ENCODE measurements at regions not wholly inside any gene's neighbourhood (a gene's known extent, or its start where the extent isn't known, plus 50 kb on each side); places are given as distances from the start of the nearest gene placed in this dataset.
A peak's percentile ranks its signal among the peaks of the same experiment; 100 is the strongest.

- peaks cover 18% of the 10 kb centered on the region for H3K27me3 Mint-ChIP-seq (ENCODE audit: low read depth)
- ATAC-seq (replicated peaks in 1 of 2) = no peak
- no peak overlapping the region for H3K27ac Mint-ChIP-seq
Observed at GRCh38 chr1:208298593-208299269, 54.5 kb upstream of the PLXNA2 start.

GRCh38 chr1:208300084-208300770 is 56.0 kb upstream of the PLXNA2 start:
- no peak overlapping the region for H3K4me3 Mint-ChIP-seq
- peaks cover 13% of the 10 kb centered on the region for H3K27me3 Mint-ChIP-seq (ENCODE audit: low read depth)
- no peak overlapping the region for H3K27ac Mint-ChIP-seq
- no peaks in the 10 kb centered on the region for H3K36me3 Mint-ChIP-seq (ENCODE audit: insufficient read depth in 2 of 2)
- no peak for ATAC-seq (replicated peaks in 1 of 2)
- no peak for DNase-seq
- no peaks in the 10 kb centered on the region for H3K9me3 Mint-ChIP-seq
- no peaks in the 10 kb centered on the region for H3K4me1 Mint-ChIP-seq (ENCODE audit: low read depth)

More at GRCh38 chr1:208298593-208299269, 54.5 kb upstream of the PLXNA2 start:
- Mint-ChIP-seq H3K9me3 (no peaks in the 10 kb centered on the region), H3K4me3 (no peak overlapping the region), H3K4me1 (ENCODE audit: low read depth) (no peaks in the 10 kb centered on the region), H3K36me3 (ENCODE audit: insufficient read depth in 2 of 2) (no peaks in the 10 kb centered on the region)
- no peak for DNase-seq

DNA sequence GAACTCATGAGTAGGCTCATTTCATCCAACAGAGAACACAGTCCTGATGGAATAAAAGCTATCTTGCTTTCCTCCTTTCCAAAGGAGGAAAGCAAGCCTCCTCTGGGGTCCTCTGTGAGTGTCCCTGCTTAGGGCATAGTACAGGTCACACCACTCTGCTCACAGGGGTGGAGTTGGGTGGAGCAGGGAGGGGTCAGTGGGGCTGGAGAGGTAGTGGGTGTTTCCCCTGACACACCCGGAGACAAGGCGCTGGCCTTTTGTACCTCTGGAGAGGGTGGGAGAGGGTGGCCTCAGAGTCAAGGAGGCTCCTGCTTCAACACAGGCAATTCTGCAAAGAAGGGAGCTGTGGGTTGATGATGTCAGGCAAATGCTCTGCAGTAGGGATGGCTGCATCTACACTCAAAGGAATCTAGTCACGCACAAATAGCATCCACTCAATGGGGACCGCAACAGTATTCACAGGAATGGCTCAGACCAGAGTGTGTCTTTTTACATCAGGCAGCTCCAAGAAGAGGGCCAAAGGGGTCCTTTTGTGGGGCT is 58.6 kb upstream of the PLXNA2 start:
- Mint-ChIP-seq H3K27me3 (ENCODE audit: low read depth) (no peaks in the 10 kb centered on the region), H3K27ac (no peak overlapping the region), H3K4me1 (ENCODE audit: low read depth) (no peaks in the 10 kb centered on the region), H3K9me3 (no peaks in the 10 kb centered on the region), H3K4me3 (no peak overlapping the region), H3K36me3 (ENCODE audit: insufficient read depth in 2 of 2) (no peaks in the 10 kb centered on the region)
- DNase-seq (no peak), ATAC-seq (replicated peaks in 1 of 2) (no peak)

- ATAC-seq (replicated peaks in 1 of 2) = no peak
- H3K27ac Mint-ChIP-seq = no peak overlapping the region
- no peak overlapping the region for H3K4me3 Mint-ChIP-seq
- no peaks in the 10 kb centered on the region for H3K4me1 Mint-ChIP-seq (ENCODE audit: low read depth)
- H3K9me3 Mint-ChIP-seq = no peaks in the 10 kb centered on the region
- no peaks in the 10 kb centered on the region for H3K27me3 Mint-ChIP-seq (ENCODE audit: low read depth)
- no peak for DNase-seq
- no peaks in the 10 kb centered on the region for H3K36me3 Mint-ChIP-seq (ENCODE audit: insufficient read depth in 2 of 2)
Observed at GRCh38 chr1:208303743-208304712, 59.8 kb upstream of the PLXNA2 start.

- Mint-ChIP-seq H3K4me1 (ENCODE audit: low read depth) (no peaks in the 10 kb centered on the region), H3K4me3 (no peak overlapping the region), H3K27ac (no peak overlapping the region), H3K9me3 (no peaks in the 10 kb centered on the region), H3K27me3 (ENCODE audit: low read depth) (peaks cover 8% of the 10 kb centered on the region), H3K36me3 (ENCODE audit: insufficient read depth in 2 of 2) (no peaks in the 10 kb centered on the region)
- no peak for DNase-seq
- ATAC-seq (replicated peaks in 1 of 2) = no peak
Observed at GRCh38 chr1:208308221-208308620, 64.0 kb upstream of the PLXNA2 start.

DNA sequence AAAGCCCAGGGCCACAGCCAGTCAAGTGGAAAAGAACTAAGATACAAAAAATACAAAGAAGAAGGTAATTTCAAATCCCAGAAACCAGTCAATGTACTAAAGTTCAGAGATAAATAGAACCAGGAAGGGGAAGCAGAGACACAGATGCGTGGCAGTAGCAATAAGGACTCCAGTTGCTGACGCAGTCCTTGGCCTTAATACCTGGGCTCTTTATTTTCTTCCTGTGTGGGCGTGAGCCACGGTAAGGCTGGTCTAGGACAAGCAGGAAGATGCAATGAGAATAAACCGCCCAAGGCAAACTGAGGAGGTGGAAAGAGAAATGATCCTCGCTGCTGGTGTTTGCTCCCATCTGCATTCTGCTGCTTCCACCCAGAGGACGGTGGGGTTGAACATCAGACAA is 65.6 kb upstream of the PLXNA2 start:
- Mint-ChIP-seq H3K4me3 (no peak overlapping the region), H3K27me3 (ENCODE audit: low read depth) (peaks cover 8% of the 10 kb centered on the region), H3K27ac (no peak overlapping the region), H3K4me1 (ENCODE audit: low read depth) (no peaks in the 10 kb centered on the region), H3K36me3 (ENCODE audit: insufficient read depth in 2 of 2) (no peaks in the 10 kb centered on the region), H3K9me3 (no peaks in the 10 kb centered on the region)
- ATAC-seq (replicated peaks in 1 of 2) = no peak
- no peak for DNase-seq

- Mint-ChIP-seq H3K4me1 (ENCODE audit: low read depth) (no peaks in the 10 kb centered on the region), H3K36me3 (ENCODE audit: insufficient read depth in 2 of 2) (no peaks in the 10 kb centered on the region), H3K4me3 (no peak overlapping the region), H3K27me3 (ENCODE audit: low read depth) (peaks cover 20% of the 10 kb centered on the region), H3K27ac (no peak overlapping the region), H3K9me3 (no peaks in the 10 kb centered on the region)
- DNase-seq = no peak
- ATAC-seq (replicated peaks in 1 of 2) = no peak
Observed at GRCh38 chr1:208312706-208313105, 68.5 kb upstream of the PLXNA2 start.

GRCh38 chr1:208314431-208314830 is 70.2 kb upstream of the PLXNA2 start:
- Mint-ChIP-seq H3K36me3 (ENCODE audit: insufficient read depth in 2 of 2) (no peaks in the 10 kb centered on the region), H3K27ac (no peak overlapping the region), H3K4me1 (ENCODE audit: low read depth) (no peaks in the 10 kb centered on the region), H3K9me3 (no peaks in the 10 kb centered on the region), H3K27me3 (ENCODE audit: low read depth) (peaks cover 28% of the 10 kb centered on the region), H3K4me3 (no peak overlapping the region)
- ATAC-seq (replicated peaks in 1 of 2) (no peak), DNase-seq (no peak)

DNA sequence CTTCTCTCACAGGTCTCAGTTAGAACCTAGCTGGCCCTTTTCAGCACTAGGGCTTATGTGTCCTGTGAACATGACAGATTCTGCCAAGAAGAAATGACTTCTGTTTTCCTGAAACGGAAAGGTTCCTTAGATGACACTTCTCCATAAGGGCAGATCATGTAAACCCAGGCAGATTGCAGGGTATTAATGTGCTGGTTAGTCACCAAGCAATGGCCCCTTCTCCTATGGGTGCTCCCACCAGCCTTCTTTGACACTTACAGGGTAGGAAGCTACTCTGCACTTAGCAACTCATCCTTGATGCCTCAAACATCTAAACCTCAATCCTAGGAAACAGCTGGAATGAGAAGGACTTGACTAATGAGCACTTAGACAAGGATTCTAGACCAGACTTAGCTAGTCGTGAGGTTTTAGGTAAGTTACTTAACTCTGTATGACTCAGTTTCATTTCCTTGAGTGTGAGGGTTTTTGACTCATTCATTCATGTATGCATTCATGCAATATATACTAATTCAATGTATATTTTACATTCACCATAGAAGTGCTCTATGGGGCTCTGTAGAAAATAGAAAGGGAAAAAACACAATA is 74.1 kb upstream of the PLXNA2 start:
- H3K4me1 Mint-ChIP-seq (ENCODE audit: low read depth) = no peaks in the 10 kb centered on the region
- DNase-seq (no peak), ATAC-seq (replicated peaks in 1 of 2) (peak; percentile 45 to 68)
- no peaks in the 10 kb centered on the region for H3K36me3 Mint-ChIP-seq (ENCODE audit: insufficient read depth in 2 of 2)
- H3K27me3 Mint-ChIP-seq (ENCODE audit: low read depth) = peaks cover 24% of the 10 kb centered on the region
- H3K4me3 Mint-ChIP-seq = no peak overlapping the region
- no peaks in the 10 kb centered on the region for H3K9me3 Mint-ChIP-seq
- no peak overlapping the region for H3K27ac Mint-ChIP-seq

- H3K9me3 Mint-ChIP-seq = peaks cover 0 to 3% of the 10 kb centered on the region in 2 donors
- H3K36me3 Mint-ChIP-seq (ENCODE audit: insufficient read depth in 2 of 2) = no peaks in the 10 kb centered on the region
- no peak for ATAC-seq (replicated peaks in 1 of 2)
Observed at GRCh38 chr1:208324005-208324404, 79.8 kb upstream of the PLXNA2 start.

DNA sequence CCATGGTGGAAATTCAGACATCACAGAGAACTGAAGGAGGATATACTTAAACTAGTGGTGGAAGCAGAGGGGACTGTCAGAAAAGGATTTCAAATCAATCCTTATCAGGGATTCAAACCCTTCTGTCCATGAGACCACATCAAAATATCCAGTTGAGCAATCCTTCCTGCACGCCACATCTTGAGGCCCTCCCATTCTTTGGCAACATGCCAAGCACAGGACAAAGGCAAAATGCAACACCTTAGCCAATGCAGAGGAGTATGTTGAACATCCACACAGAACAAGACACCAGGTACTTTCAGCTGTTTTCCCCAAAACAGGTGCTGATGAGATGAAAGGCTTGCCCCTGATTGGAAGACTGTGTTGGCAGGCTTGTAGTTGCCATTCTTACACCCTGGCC is 81.8 kb upstream of the PLXNA2 start:
- Mint-ChIP-seq H3K9me3 (peaks cover 0 to 3% of the 10 kb centered on the region in 2 donors), H3K36me3 (ENCODE audit: insufficient read depth in 2 of 2) (no peaks in the 10 kb centered on the region), H3K27me3 (ENCODE audit: low read depth) (peaks cover 25% of the 10 kb centered on the region), H3K4me1 (ENCODE audit: low read depth) (no peaks in the 10 kb centered on the region), H3K27ac (no peak overlapping the region), H3K4me3 (no peak overlapping the region)
- DNase-seq (no peak), ATAC-seq (replicated peaks in 1 of 2) (no peak)

More at GRCh38 chr1:208324005-208324404, 79.8 kb upstream of the PLXNA2 start:
- Mint-ChIP-seq H3K27me3 (ENCODE audit: low read depth) (peaks cover 25% of the 10 kb centered on the region), H3K4me3 (no peak overlapping the region), H3K4me1 (ENCODE audit: low read depth) (no peaks in the 10 kb centered on the region), H3K27ac (no peak overlapping the region)
- no peak for DNase-seq

DNA sequence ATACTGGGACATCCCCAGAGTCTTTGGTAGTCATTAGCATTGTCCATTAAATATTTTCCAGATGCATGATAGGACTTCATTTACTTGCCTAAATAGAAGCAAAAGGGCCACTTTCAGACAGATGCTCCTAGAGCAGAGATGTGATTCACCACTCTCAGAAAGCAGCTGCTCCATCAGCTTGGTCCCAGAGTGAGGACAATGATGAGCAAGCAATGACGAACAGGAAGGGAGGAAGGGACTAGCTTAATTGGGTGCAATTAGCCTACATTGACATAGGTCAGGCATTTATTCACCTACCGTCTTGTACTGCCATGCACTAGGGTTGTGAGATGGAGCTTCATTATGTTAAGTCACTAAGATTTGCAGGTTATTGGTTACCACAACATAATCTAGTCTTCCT is 85.1 kb upstream of the PLXNA2 start:
- peaks cover 47% of the 10 kb centered on the region for H3K27me3 Mint-ChIP-seq (ENCODE audit: low read depth)
- H3K27ac Mint-ChIP-seq = no peak overlapping the region
- H3K9me3 Mint-ChIP-seq = peaks cover 0 to 3% of the 10 kb centered on the region in 2 donors
- DNase-seq = no peak
- H3K4me1 Mint-ChIP-seq (ENCODE audit: low read depth) = no peaks in the 10 kb centered on the region
- H3K36me3 Mint-ChIP-seq (ENCODE audit: insufficient read depth in 2 of 2) = no peaks in the 10 kb centered on the region
- no peak overlapping the region for H3K4me3 Mint-ChIP-seq
- ATAC-seq (replicated peaks in 1 of 2) = no peak

All from activated T-cell treated with anti-CD3 and anti-CD28 coated beads, Interleukin-2, amount 50 U/mL, for 72 hours (primary cell).